Activated effector memory CD4-positive, alpha-beta T cell treated with Interleukin-2 at 50 U/mL for 16 hours (primary cell): ENCODE measurements at regions not wholly inside any gene's neighbourhood (a gene's known extent, or its start where the extent isn't known, plus 50 kb on each side); places are given as distances from the start of the nearest gene placed in this dataset.

Experiments used
- DNase-seq: peaks from one replicate; pipeline ENCODE4 v3.0.0-alpha.2; 2020

DNA sequence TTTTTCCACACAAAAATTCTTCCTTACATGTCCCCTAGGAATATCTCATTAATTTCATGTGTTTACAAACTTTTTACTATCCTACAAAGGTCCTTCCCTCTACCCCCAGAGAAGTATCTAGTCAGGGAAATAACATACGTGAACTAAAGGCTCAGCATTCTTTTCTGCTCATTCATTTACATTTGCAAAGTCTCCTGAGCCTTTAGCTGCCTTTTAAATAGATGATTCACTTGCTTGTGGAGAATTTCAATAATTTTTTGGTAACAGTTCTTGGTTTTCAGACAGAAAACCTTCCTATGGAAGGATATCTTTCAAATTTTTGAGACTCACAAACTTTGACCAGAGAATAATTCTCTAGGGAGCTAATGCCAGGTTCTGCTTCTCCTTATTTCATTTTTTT, 81.5 kb upstream of the RMDN2 start:
- DNase-seq: no peak

GRCh38 chr2:37846207-37846606, 78.9 kb upstream of the RMDN2 start:
- no peak for DNase-seq

DNA sequence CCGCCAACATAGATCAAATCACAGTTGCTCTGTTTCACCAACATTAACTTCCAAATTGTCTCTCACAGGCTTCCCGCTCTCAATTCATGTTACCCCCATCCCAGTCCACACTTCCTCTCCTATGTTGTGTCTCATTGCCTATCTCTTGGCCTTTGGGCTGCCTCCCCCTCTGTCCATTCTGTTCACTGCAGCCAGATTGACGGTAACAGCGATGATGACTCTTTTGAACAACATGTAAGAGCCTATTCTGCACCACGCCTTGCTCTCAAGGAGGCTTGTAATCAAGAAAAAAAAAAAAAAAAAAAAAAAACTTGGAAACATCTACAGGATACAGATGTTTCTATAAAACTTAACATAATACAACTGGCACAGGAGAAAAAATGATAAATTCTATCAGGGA, 77.3 kb upstream of the RMDN2 start:
- DNase-seq: no peak

- no peak for DNase-seq
Measured at GRCh38 chr2:37848451-37848850, 76.6 kb upstream of the RMDN2 start.

DNA sequence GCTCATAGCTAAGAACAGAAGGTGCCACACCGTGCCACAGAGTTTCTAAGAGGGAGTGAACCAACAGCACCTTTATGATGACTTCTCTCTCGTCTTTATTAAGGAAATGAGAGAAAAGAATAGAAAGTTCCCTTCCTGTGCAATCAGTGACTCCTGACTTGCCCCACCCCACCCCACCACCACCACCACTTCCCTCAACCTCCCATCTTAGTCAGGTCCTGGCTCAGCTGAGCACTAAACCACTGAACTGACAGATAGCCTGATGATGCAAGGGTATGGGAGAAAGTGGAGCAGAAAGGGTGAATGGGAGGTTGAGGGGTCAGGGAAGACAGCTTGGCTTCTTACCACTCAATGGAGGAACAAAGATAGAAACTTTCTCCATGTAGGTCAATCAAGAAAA, 75.2 kb upstream of the RMDN2 start:
- no peak for DNase-seq

- DNase-seq: no peak
Measured at GRCh38 chr2:37851428-37851827, 73.7 kb upstream of the RMDN2 start.

GRCh38 chr2:37851828-37852584, 73.1 kb upstream of the RMDN2 start:
- no peak for DNase-seq

GRCh38 chr2:37852585-37853014, 72.5 kb upstream of the RMDN2 start:
- DNase-seq: no peak

- DNase-seq: no peak
Measured at GRCh38 chr2:37854676-37855282, 70.3 kb upstream of the RMDN2 start.

GRCh38 chr2:37855283-37856041, 69.6 kb upstream of the RMDN2 start:
- no peak for DNase-seq

GRCh38 chr2:37856101-37856751, 68.9 kb upstream of the RMDN2 start:
- DNase-seq: no peak

DNA sequence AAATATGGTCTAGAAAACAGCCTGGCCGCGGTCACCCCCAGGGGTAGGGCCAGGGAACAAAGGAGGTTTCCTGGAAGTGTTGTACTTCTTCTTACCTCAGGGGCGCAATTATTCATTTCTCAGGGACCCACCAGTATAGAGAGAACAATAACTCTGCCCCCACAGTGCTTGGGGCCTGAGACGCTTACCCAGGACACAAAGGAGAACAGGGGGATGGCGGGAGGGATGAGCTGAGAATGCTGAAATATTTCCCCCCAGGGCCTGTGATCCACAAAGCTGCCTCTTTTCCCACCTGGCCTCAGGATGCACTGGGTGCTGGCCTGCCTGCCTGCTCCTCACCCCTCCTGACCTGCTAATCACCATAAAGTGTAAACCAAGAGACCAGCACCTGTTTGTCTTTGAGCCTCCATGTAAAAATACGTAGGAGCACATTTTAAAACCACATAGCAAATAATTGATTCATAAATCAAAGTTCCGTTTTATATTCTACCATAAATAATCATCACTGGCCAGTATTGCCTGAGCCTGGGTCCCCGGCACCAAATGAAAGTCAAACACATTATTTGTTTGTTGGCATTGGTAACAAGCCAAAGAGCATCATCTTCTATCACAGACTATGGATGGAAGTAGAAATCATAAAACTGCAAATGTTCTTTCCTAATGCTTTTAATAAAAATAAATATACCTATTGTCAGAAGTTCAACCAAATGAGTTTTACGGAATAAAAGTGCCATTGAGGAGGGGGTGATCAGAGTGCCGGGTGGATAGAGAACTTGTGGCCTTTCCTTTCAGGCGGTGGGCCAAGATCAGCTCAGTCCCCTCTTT, 67.3 kb upstream of the RMDN2 start:
- DNase-seq: no peak

- DNase-seq: no peak
Measured at GRCh38 chr2:37858400-37858711, 66.7 kb upstream of the RMDN2 start.

- DNase-seq: no peak
Measured at GRCh38 chr2:37858725-37859267, 66.3 kb upstream of the RMDN2 start.

DNA sequence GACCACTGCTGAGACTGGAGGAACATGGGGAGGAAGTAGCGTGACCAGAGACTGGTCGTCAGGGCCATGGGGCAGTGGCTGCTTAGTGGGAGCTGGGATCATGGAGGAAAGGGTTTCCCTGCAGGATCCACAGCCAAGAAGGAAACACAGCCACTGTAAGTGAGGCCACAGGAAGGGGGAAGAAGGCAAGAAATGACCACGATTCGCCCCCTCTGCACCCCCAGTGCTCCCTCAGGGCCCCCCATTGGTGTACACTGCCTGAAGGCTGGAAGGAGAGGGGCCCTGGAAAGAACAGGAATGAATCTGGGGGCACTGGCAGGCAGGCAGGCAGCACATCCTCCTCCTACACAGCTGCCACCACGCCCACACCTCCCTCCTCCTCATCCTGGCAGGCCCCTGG, 62.5 kb upstream of the RMDN2 start:
- no peak for DNase-seq

DNA sequence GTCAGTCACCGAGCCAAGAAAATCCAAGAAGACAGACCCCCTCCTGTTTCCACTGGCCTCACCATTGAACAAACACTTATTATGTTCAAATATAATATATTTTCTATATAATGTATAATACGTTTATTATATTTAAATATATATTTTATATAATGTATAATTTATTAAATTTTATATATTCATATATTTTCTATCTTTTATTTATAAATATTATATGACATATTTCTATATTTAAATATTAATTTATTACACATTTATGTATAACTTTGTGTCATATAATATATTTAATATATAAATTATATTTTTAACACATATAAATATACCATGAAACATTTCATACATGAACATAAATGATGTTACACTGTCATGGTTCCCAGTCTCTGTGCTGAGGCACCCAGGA, 60.9 kb upstream of the RMDN2 start:
- DNase-seq: no peak

DNA sequence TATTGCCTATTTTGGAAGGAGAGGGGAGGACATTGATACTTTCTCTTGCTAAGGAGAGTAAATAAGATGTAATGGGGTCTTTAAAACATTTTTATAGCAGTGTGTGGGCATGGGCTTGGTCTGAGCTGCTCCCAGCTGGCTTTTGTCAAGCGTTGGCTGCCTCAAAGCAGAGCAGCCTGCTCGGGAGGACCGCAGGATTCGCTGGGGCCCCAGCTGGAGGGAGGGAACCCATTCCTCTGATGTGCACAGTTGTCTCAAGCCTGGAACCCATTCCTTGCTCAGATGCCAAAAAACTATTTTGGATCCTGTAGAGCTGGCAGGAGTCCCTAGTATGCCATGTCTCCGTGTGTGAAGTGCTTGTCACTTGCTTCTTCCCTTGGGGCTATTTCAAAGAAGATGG, 59.4 kb upstream of the RMDN2 start:
- DNase-seq: no peak

- no peak for DNase-seq
Measured at GRCh38 chr2:37866171-37866934, 58.7 kb upstream of the RMDN2 start.

DNA sequence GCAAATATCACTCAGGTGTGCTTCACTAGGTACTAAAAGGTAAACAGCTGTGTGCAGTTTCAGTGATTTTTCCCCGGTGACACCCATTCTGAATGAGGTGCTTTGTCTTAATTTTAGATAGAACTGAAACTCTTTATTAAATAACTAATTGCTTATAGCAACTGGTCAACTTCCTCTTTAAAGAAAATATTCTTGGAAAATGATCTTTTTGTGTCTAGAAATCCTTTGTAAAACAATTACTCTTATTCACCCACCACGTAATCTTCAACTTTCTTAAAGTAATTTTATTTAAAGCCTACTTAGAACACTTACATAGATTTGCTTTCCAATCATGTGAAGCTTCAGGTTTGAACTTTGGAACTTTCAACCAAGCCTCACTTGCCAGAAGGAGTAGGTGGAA, 57.9 kb upstream of the RMDN2 start:
- DNase-seq: no peak

- no peak for DNase-seq
Measured at GRCh38 chr2:37868866-37869265, 56.2 kb upstream of the RMDN2 start.

- DNase-seq: no peak
Measured at GRCh38 chr2:37869304-37869703, 55.8 kb upstream of the RMDN2 start.

- no peak for DNase-seq
Measured at GRCh38 chr2:37869771-37870170, 55.3 kb upstream of the RMDN2 start.
